ENCODE measurements at regions not wholly inside any gene's neighbourhood (a gene's known extent, or its start where the extent isn't known, plus 50 kb on each side); places are given as distances from the start of the nearest gene placed in this dataset.
"Not testable (repeated sequence)": the region's sequence is repeated elsewhere in the genome, so short reads cannot be mapped to it uniquely, and the experiment has no call there.

- no peaks in the 10 kb centered on the region for H3K4me1 ChIP-seq (ENCODE audit: control insufficient read depth in 1 of 2, low read depth in 2 of 2)
- TF ChIP-seq CTCF (IDR thresholded peaks at IDR 0.05) = no peak
- no peaks in the 10 kb centered on the region for H3K36me3 ChIP-seq
- no peak overlapping the region for H3K27ac ChIP-seq
- H3K4me3 ChIP-seq = no peak overlapping the region
- ATAC-seq (ENCODE audit: insufficient number of reproducible peaks, low FRiP score, low read depth) = no peak
- H3K9me3 ChIP-seq = no peaks in the 10 kb centered on the region
- no peaks in the 10 kb centered on the region for H3K27me3 ChIP-seq (replicated peaks; ENCODE audit: insufficient read depth)
- DNase-seq (ENCODE audit: low spot score) = no peak
These were observed 180.3 kb downstream of the HIPK3 start for GRCh38 chr11:33437529-33437928.

- Histone ChIP-seq H3K36me3 (no peaks in the 10 kb centered on the region), H3K9me3 (no peaks in the 10 kb centered on the region), H3K4me1 (ENCODE audit: control insufficient read depth in 1 of 2, low read depth in 2 of 2) (no peaks in the 10 kb centered on the region), H3K4me3 (no peak overlapping the region), H3K27ac (no peak overlapping the region), H3K27me3 (replicated peaks; ENCODE audit: insufficient read depth) (no peaks in the 10 kb centered on the region)
- DNase-seq (ENCODE audit: low spot score) (no peak), ATAC-seq (ENCODE audit: insufficient number of reproducible peaks, low FRiP score, low read depth) (no peak)
- TF ChIP-seq CTCF (IDR thresholded peaks at IDR 0.05) = no peak
These were observed 178.0 kb downstream of the HIPK3 start for GRCh38 chr11:33435216-33435615.

GRCh38 chr11:33434294-33434693, 177.1 kb downstream of the HIPK3 start:
- no peak for DNase-seq (ENCODE audit: low spot score)
- TF ChIP-seq CTCF (IDR thresholded peaks at IDR 0.05) = no peak
- H3K4me3 ChIP-seq = no peak overlapping the region

GRCh38 chr11:33428435-33428834, 171.3 kb downstream of the HIPK3 start:
- H3K27me3 ChIP-seq (replicated peaks; ENCODE audit: insufficient read depth); H3K9me3 ChIP-seq; H3K4me1 ChIP-seq (ENCODE audit: control insufficient read depth in 1 of 2, low read depth in 2 of 2); DNase-seq (ENCODE audit: low spot score); ATAC-seq (ENCODE audit: insufficient number of reproducible peaks, low FRiP score, low read depth); H3K27ac ChIP-seq; H3K4me3 ChIP-seq; H3K36me3 ChIP-seq: not testable (repeated sequence)

More at GRCh38 chr11:33434294-33434693, 177.1 kb downstream of the HIPK3 start:
- Histone ChIP-seq H3K27me3 (replicated peaks; ENCODE audit: insufficient read depth) (no peaks in the 10 kb centered on the region), H3K9me3 (no peaks in the 10 kb centered on the region), H3K36me3 (no peaks in the 10 kb centered on the region), H3K27ac (no peak overlapping the region), H3K4me1 (ENCODE audit: control insufficient read depth in 1 of 2, low read depth in 2 of 2) (no peaks in the 10 kb centered on the region)
- no peak for ATAC-seq (ENCODE audit: insufficient number of reproducible peaks, low FRiP score, low read depth)

- Histone ChIP-seq H3K4me1 (ENCODE audit: control insufficient read depth in 1 of 2, low read depth in 2 of 2) (no peaks in the 10 kb centered on the region), H3K27me3 (replicated peaks; ENCODE audit: insufficient read depth) (no peaks in the 10 kb centered on the region), H3K4me3 (no peak overlapping the region), H3K36me3 (no peaks in the 10 kb centered on the region), H3K9me3 (no peaks in the 10 kb centered on the region), H3K27ac (no peak overlapping the region)
- DNase-seq (ENCODE audit: low spot score) (no peak), ATAC-seq (ENCODE audit: insufficient number of reproducible peaks, low FRiP score, low read depth) (no peak)
- TF ChIP-seq CTCF (IDR thresholded peaks at IDR 0.05) = no peak
These were observed 163.9 kb downstream of the HIPK3 start for GRCh38 chr11:33420959-33421566.

- no peaks in the 10 kb centered on the region for H3K9me3 ChIP-seq
- no peaks in the 10 kb centered on the region for H3K4me1 ChIP-seq (ENCODE audit: control insufficient read depth in 1 of 2, low read depth in 2 of 2)
- no peak overlapping the region for H3K27ac ChIP-seq
- TF ChIP-seq CTCF (IDR thresholded peaks at IDR 0.05) = no peak
- no peak overlapping the region for H3K4me3 ChIP-seq
- no peaks in the 10 kb centered on the region for H3K36me3 ChIP-seq
- no peak for DNase-seq (ENCODE audit: low spot score)
- no peak for ATAC-seq (ENCODE audit: insufficient number of reproducible peaks, low FRiP score, low read depth)
- no peaks in the 10 kb centered on the region for H3K27me3 ChIP-seq (replicated peaks; ENCODE audit: insufficient read depth)
These were observed 162.7 kb downstream of the HIPK3 start for GRCh38 chr11:33419924-33420323.

All from thoracic aorta (tissue), 2 donors.